ENCODE measurements at regions not wholly inside any gene's neighbourhood (a gene's known extent, or its start where the extent isn't known, plus 50 kb on each side); places are given as distances from the start of the nearest gene placed in this dataset.

DNA sequence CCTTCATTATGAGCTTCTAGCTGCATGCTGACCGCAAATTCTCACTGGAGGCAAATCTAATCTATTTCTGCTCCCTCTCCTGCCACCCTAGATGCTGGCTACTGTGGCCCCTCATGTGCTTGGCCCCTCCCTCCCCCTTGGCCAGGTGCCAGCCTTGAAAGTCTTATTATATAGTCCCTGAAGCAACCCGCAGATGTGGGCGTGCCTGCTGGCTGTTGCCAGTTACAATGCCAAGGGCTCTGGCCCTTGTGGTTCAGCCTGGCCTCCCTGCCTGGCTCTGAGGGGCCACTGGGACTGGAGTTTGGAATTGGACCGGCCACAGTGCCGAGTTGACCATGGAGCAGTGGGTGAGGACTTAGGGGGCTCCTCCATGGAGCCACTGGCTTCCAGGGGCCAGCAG lies 78.9 kb upstream of the ACTRT2 start:
- no peak overlapping the region for H3K27ac Mint-ChIP-seq (ENCODE audit: low read depth, unreplicated experiment)
- DNase-seq (ENCODE audit: unreplicated experiment): no peak
- ChIA-PET POLR2A (no interaction called here), CTCF (no interaction called here)
- TF ChIP-seq, protein P1, sequence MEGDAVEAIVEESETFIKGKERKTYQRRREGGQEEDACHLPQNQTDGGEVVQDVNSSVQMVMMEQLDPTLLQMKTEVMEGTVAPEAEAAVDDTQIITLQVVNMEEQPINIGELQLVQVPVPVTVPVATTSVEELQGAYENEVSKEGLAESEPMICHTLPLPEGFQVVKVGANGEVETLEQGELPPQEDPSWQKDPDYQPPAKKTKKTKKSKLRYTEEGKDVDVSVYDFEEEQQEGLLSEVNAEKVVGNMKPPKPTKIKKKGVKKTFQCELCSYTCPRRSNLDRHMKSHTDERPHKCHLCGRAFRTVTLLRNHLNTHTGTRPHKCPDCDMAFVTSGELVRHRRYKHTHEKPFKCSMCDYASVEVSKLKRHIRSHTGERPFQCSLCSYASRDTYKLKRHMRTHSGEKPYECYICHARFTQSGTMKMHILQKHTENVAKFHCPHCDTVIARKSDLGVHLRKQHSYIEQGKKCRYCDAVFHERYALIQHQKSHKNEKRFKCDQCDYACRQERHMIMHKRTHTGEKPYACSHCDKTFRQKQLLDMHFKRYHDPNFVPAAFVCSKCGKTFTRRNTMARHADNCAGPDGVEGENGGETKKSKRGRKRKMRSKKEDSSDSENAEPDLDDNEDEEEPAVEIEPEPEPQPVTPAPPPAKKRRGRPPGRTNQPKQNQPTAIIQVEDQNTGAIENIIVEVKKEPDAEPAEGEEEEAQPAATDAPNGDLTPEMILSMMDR (IDR thresholded peaks at IDR 0.05; ENCODE audit: unreplicated experiment): no peak
- no peaks in the 10 kb centered on the region for H3K27me3 Mint-ChIP-seq (ENCODE audit: insufficient read depth, unreplicated experiment)
- no peaks in the 10 kb centered on the region for H3K36me3 Mint-ChIP-seq (ENCODE audit: insufficient read depth, unreplicated experiment)
- peaks cover 12% of the 10 kb centered on the region for H3K9me3 Mint-ChIP-seq (ENCODE audit: unreplicated experiment)
- H3K4me3 Mint-ChIP-seq (ENCODE audit: unreplicated experiment): no peak overlapping the region
- BruUV-seq (replicated peaks): no TSS peak
- H3K4me1 Mint-ChIP-seq (ENCODE audit: insufficient read depth, unreplicated experiment): no peaks in the 10 kb centered on the region
- intact Hi-C loops (cut with micrococcal nuclease): no loop called here

DNA sequence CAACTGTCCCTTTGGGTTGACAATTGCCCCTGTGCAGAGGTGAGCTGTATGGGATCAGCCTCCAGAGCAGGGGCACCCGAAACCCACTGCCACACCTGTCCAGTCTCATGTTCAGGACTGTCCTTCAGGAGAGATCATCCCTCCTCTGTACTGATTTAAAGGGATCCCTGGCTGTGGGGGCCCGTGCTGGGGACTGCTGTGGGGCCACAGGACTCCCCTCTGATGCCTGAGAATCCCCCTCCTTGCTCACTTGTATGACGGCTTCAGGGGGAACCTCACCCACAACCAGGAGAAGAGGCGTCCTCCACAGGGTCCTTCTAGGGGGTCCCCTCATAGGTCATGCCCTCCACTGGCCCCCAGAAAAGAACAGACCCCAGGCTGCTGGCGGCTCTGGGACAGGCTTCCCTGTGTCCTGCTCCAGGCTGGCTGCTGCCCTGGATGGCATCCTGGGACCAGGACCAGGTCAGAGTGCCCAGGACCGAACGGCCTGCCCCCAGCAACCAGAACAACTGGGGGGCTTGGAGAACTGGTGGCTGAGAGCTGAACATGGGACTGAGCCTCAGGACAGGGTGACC lies 77.5 kb upstream of the ACTRT2 start:
- Mint-ChIP-seq H3K36me3 (ENCODE audit: insufficient read depth, unreplicated experiment) (no peaks in the 10 kb centered on the region), H3K4me1 (ENCODE audit: insufficient read depth, unreplicated experiment) (no peaks in the 10 kb centered on the region), H3K27ac (ENCODE audit: low read depth, unreplicated experiment) (no peak overlapping the region), H3K9me3 (ENCODE audit: unreplicated experiment) (peaks cover 6% of the 10 kb centered on the region), H3K4me3 (ENCODE audit: unreplicated experiment) (no peak overlapping the region), H3K27me3 (ENCODE audit: insufficient read depth, unreplicated experiment) (no peaks in the 10 kb centered on the region)
- CTCF ChIA-PET: no interaction called here
- no TSS peak for BruUV-seq (replicated peaks)
- DNase-seq (ENCODE audit: unreplicated experiment): no peak
- intact Hi-C loops (cut with micrococcal nuclease): no loop called here
- POLR2A ChIA-PET: no interaction called here
- TF ChIP-seq, protein P1 (IDR thresholded peaks at IDR 0.05; ENCODE audit: unreplicated experiment): no peak

DNA sequence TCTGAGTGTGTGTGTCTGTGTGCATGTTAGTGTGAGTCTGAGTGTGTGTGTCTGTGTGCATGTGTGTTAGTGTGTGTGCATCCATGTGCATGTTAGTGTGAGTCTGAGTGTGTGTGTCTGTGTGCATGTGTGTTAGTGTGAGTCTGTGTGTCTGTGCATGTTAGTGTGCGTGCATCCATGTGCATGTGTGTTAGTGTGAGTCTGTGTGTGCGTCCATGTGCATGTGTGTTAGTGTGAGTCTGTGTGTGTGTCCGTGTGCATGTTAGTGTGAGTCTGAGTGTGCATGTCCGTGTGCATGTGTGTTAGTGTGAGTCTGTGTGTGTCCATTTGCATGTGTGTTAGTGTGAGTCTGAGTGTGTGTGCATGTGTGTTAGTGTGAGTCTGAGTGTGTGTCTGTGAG lies 76.6 kb upstream of the ACTRT2 start:
- ChIA-PET POLR2A (no interaction called here), CTCF (no interaction called here)
- Mint-ChIP-seq H3K27ac (ENCODE audit: low read depth, unreplicated experiment) (no peak overlapping the region), H3K9me3 (ENCODE audit: unreplicated experiment) (peaks cover 6% of the 10 kb centered on the region), H3K27me3 (ENCODE audit: insufficient read depth, unreplicated experiment) (no peaks in the 10 kb centered on the region), H3K36me3 (ENCODE audit: insufficient read depth, unreplicated experiment) (no peaks in the 10 kb centered on the region), H3K4me3 (ENCODE audit: unreplicated experiment) (no peak overlapping the region), H3K4me1 (ENCODE audit: insufficient read depth, unreplicated experiment) (no peaks in the 10 kb centered on the region)
- intact Hi-C loops (cut with micrococcal nuclease): no loop called here
- no peak for DNase-seq (ENCODE audit: unreplicated experiment)
- TF ChIP-seq, protein P1 (IDR thresholded peaks at IDR 0.05; ENCODE audit: unreplicated experiment): no peak
- BruUV-seq (replicated peaks): no TSS peak

DNA sequence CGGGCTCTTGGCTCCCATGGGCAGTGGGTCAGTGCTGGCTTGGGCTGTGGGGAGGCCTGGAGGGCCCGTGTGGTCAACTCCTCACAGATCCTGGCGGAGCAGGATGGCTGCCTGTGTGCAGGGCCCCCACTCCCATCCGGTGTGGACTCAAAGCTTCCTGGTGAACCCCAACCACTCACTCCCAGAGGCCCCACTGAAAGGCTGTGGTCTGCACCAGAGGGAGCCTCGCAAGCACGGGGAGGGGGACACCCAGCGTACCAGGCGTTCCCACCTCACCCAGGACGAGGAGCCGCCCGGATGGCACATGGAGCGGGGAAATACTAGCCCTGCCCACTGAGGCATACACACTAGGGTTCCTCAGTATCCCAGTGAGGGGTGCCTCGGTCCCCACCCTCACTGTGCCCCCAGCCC lies 75.4 kb upstream of the ACTRT2 start:
- no peak overlapping the region for H3K4me3 Mint-ChIP-seq (ENCODE audit: unreplicated experiment)
- intact Hi-C loops (cut with micrococcal nuclease): no loop called here
- no peak overlapping the region for H3K27ac Mint-ChIP-seq (ENCODE audit: low read depth, unreplicated experiment)
- no peaks in the 10 kb centered on the region for H3K36me3 Mint-ChIP-seq (ENCODE audit: insufficient read depth, unreplicated experiment)
- TF ChIP-seq, protein P1 (IDR thresholded peaks at IDR 0.05; ENCODE audit: unreplicated experiment): no peak
- H3K9me3 Mint-ChIP-seq (ENCODE audit: unreplicated experiment): peaks cover 6% of the 10 kb centered on the region
- ChIA-PET CTCF (no interaction called here), POLR2A (no interaction called here)
- H3K4me1 Mint-ChIP-seq (ENCODE audit: insufficient read depth, unreplicated experiment): no peaks in the 10 kb centered on the region
- BruUV-seq (replicated peaks): no TSS peak
- DNase-seq (ENCODE audit: unreplicated experiment): no peak
- no peaks in the 10 kb centered on the region for H3K27me3 Mint-ChIP-seq (ENCODE audit: insufficient read depth, unreplicated experiment)

All from MCF 10A (cell line).